ENCODE measurements at regions not wholly inside any gene's neighbourhood (a gene's known extent, or its start where the extent isn't known, plus 50 kb on each side); places are given as distances from the start of the nearest gene placed in this dataset.

- TF ChIP-seq CTCF (IDR thresholded peaks at IDR 0.05) (no peak), POLR2A (IDR thresholded peaks at IDR 0.05) (no peak), EP300 (IDR thresholded peaks at IDR 0.05) (no peak), POLR2AphosphoS5 (IDR thresholded peaks at IDR 0.05) (no peak)
These were observed 56.6 kb upstream of the RAB18 start for GRCh38 chr10:27447540-27447939.
